PC-9 (cell line): ENCODE measurements at regions not wholly inside any gene's neighbourhood (a gene's known extent, or its start where the extent isn't known, plus 50 kb on each side); places are given as distances from the start of the nearest gene placed in this dataset.

ENCODE experiments used
- CTCF ChIP-seq: fragments of 200-600 bp; sonication (generic); conservative IDR thresholded peaks from 2 replicates; pipeline ENCODE4 v1.6.1; 2017; ENCODE audit warnings: mixed run types, antibody characterized with exemption, mild to moderate bottlenecking, moderate library complexity
- EZH2 ChIP-seq: fragments of 200-600 bp; sonication (generic); IDR thresholded peaks from 2 replicates; pipeline ENCODE4 v1.8.0; 2017; ENCODE audit warnings: antibody characterized with exemption, low read depth

GRCh38 chr12:114164351-114164750 is 198.2 kb upstream of the RBM19 start:
- TF ChIP-seq CTCF (no peak), EZH2 (no peak)
